ENCODE measurements at regions not wholly inside any gene's neighbourhood (a gene's known extent, or its start where the extent isn't known, plus 50 kb on each side); places are given as distances from the start of the nearest gene placed in this dataset.

GRCh38 chr13:44135566-44135965 lies 238.1 kb upstream of the SERP2 start:
- H3K36me3 ChIP-seq (ENCODE audit: insufficient read depth, low read length): no peaks in the 10 kb centered on the region

GRCh38 chr13:44136696-44137268 lies 236.8 kb upstream of the SERP2 start:
- intact Hi-C loops (cut with micrococcal nuclease; ENCODE audit: unreplicated experiment): no loop called here
- ChIA-PET POLR2A (no interaction called here), CTCF (ENCODE audit: unreplicated experiment) (no interaction called here)
- H3K9me3 ChIP-seq (ENCODE audit: low read length): no peaks in the 10 kb centered on the region
- no peak overlapping the region for H3K4me2 ChIP-seq (ENCODE audit: low read length)
- no peaks in the 10 kb centered on the region for H3K9me2 ChIP-seq (ENCODE audit: insufficient read depth, low read length)
- DNase-seq (ENCODE audit: low spot score): no peak
- no peaks in the 10 kb centered on the region for H4K20me1 ChIP-seq (ENCODE audit: insufficient read depth, low read length)
- H2AFZ ChIP-seq (ENCODE audit: low read length): no peak overlapping the region
- BruUV-seq (replicated peaks): no TSS peak
- no peaks in the 10 kb centered on the region for H3K79me2 ChIP-seq (ENCODE audit: insufficient read depth, low read depth, low read length)
- no peak overlapping the region for H3K4me3 ChIP-seq (ENCODE audit: low read depth, low read length, poor library complexity, severe bottlenecking)
- H3K36me3 ChIP-seq (ENCODE audit: insufficient read depth, low read length): no peaks in the 10 kb centered on the region
- TF ChIP-seq EZH2phosphoT487 (IDR thresholded peaks at IDR 0.05; ENCODE audit: borderline replicate concordance, low read depth, low read length) (no peak), CTCF (conservative IDR thresholded peaks at IDR 0.05; ENCODE audit: low read length) (no peak)
- peaks cover 8% of the 10 kb centered on the region for H3K4me1 ChIP-seq (ENCODE audit: insufficient read depth, low read length, poor library complexity, severe bottlenecking)
- no peak overlapping the region for H3K27ac ChIP-seq (ENCODE audit: low read depth, low read length, poor library complexity, severe bottlenecking)

More at GRCh38 chr13:44135566-44135965, 238.1 kb upstream of the SERP2 start:
- BruUV-seq (replicated peaks): no TSS peak
- Histone ChIP-seq H2AFZ (ENCODE audit: low read length) (no peak overlapping the region), H4K20me1 (ENCODE audit: insufficient read depth, low read length) (no peaks in the 10 kb centered on the region), H3K9me3 (ENCODE audit: low read length) (no peaks in the 10 kb centered on the region), H3K9me2 (ENCODE audit: insufficient read depth, low read length) (no peaks in the 10 kb centered on the region), H3K4me1 (ENCODE audit: insufficient read depth, low read length, poor library complexity, severe bottlenecking) (no peaks in the 10 kb centered on the region), H3K27ac (ENCODE audit: low read depth, low read length, poor library complexity, severe bottlenecking) (no peak overlapping the region), H3K4me3 (ENCODE audit: low read depth, low read length, poor library complexity, severe bottlenecking) (no peak overlapping the region), H3K4me2 (ENCODE audit: low read length) (no peak overlapping the region), H3K79me2 (ENCODE audit: insufficient read depth, low read depth, low read length) (no peaks in the 10 kb centered on the region)
- ChIA-PET CTCF (ENCODE audit: unreplicated experiment) (no interaction called here), POLR2A (interaction anchor here (0.5 to 0.6 kb wide), 2 partner anchors 307 to 753 kb away, joined by 3 read pairs; no protein-coding TSS in a partner anchor)
- TF ChIP-seq EZH2phosphoT487 (IDR thresholded peaks at IDR 0.05; ENCODE audit: borderline replicate concordance, low read depth, low read length) (no peak), CTCF (conservative IDR thresholded peaks at IDR 0.05; ENCODE audit: low read length) (no peak)
- intact Hi-C loops (cut with micrococcal nuclease; ENCODE audit: unreplicated experiment): no loop called here
- no peak for DNase-seq (ENCODE audit: low spot score)

GRCh38 chr13:44137466-44137865 lies 236.2 kb upstream of the SERP2 start:
- H2AFZ ChIP-seq (ENCODE audit: low read length): no peak overlapping the region
- intact Hi-C loops (cut with micrococcal nuclease; ENCODE audit: unreplicated experiment): no loop called here
- no TSS peak for BruUV-seq (replicated peaks)
- H3K9me2 ChIP-seq (ENCODE audit: insufficient read depth, low read length): no peaks in the 10 kb centered on the region
- H3K36me3 ChIP-seq (ENCODE audit: insufficient read depth, low read length): no peaks in the 10 kb centered on the region
- H3K79me2 ChIP-seq (ENCODE audit: insufficient read depth, low read depth, low read length): no peaks in the 10 kb centered on the region
- no peaks in the 10 kb centered on the region for H3K9me3 ChIP-seq (ENCODE audit: low read length)
- ChIA-PET POLR2A (interaction anchor here (0.7 kb wide), 2 partner anchors 181 to 1344 kb away, joined by 7 read pairs; no protein-coding TSS in a partner anchor), CTCF (ENCODE audit: unreplicated experiment) (no interaction called here)
- no peak for DNase-seq (ENCODE audit: low spot score)
- no peak overlapping the region for H3K4me2 ChIP-seq (ENCODE audit: low read length)
- no peak overlapping the region for H3K4me3 ChIP-seq (ENCODE audit: low read depth, low read length, poor library complexity, severe bottlenecking)
- no peaks in the 10 kb centered on the region for H4K20me1 ChIP-seq (ENCODE audit: insufficient read depth, low read length)
- TF ChIP-seq EZH2phosphoT487 (IDR thresholded peaks at IDR 0.05; ENCODE audit: borderline replicate concordance, low read depth, low read length) (no peak), CTCF (conservative IDR thresholded peaks at IDR 0.05; ENCODE audit: low read length) (no peak)
- peaks cover 11% of the 10 kb centered on the region for H3K4me1 ChIP-seq (ENCODE audit: insufficient read depth, low read length, poor library complexity, severe bottlenecking)
- no peak overlapping the region for H3K27ac ChIP-seq (ENCODE audit: low read depth, low read length, poor library complexity, severe bottlenecking)

Data from OCI-LY7 (cell line).